ENCODE measurements at regions not wholly inside any gene's neighbourhood (a gene's known extent, or its start where the extent isn't known, plus 50 kb on each side); places are given as distances from the start of the nearest gene placed in this dataset.

- no peak for DNase-seq
Measured at GRCh38 chr4:66923081-66923865, 622.0 kb downstream of the CENPC start.

DNA sequence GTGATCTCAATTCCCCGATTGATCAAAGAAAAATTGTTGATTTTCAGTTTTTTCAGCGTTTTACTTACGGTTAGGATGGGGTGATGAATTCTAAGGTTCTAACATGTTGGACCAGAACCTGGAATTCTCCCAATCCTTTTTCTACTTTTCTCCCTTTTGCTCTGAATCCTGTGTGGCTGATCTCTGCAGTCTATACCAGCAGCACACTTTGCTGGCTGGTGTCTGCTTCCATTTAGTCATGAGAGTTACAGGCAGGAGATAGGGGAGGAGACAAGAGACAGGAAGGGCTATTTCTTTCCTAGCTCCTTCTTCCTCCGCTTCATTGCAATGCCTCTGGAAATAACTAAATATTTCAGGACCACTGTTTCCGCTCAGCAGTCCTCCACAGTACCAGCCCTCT lies 623.9 kb downstream of the CENPC start:
- no peak for DNase-seq

- no peak for DNase-seq
Measured at GRCh38 chr4:66920514-66920913, 624.8 kb downstream of the CENPC start.

- no peak for DNase-seq
Measured at GRCh38 chr4:66911880-66912279, 633.4 kb downstream of the CENPC start.

- DNase-seq: no peak
Measured at GRCh38 chr4:66906314-66906713, 639.0 kb downstream of the CENPC start.

DNA sequence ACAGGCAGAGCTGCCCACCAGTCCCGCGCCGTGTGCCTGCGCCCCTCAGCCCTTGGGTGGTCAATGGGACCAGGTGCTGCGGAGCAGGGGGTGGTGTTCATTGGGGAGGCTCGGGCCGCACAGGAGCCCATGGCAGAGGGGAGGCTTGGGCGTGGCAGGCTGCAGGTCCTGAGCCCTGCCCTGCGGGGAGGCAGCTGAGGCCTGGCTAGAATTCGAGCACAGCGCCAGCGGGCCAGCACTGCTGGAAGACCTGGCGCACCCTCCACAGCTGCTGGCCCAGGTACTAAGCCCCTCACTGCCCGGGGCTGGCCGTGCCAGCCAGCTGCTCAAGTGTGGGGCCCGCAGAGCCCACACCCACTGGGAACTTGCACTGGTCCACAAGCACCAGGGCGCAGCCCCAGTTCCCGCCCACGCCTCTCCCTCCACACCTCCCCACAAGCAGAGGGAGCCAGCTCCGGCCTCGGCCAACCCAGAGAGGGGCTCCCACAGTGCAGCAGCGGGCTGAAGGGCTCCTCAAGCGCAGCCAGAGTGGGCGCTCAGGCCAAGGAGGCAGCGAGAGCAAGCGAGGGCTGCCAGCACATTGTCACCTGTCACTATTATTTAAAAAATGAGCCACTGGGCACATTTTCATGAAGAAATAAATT lies 645.8 kb downstream of the CENPC start:
- no peak for DNase-seq

DNA sequence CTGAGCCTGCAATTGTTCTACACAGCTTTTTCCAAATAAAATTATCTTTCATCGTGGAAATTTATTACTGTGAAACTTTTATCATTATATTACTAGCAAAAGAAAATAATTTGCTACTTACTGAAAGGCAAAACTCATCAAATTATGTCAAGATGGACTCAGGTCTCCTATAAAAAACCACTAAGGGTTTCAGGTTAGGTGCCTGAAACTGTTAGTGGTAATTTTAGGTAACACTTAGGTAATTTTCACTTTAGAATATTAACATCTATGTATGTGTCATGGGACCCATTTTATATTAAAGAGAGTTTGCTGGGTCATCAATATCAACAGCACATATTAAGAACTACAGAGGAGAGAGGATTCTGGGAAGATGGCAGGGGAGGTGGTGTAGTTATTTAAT lies 651.5 kb downstream of the CENPC start:
- no peak for DNase-seq

DNA sequence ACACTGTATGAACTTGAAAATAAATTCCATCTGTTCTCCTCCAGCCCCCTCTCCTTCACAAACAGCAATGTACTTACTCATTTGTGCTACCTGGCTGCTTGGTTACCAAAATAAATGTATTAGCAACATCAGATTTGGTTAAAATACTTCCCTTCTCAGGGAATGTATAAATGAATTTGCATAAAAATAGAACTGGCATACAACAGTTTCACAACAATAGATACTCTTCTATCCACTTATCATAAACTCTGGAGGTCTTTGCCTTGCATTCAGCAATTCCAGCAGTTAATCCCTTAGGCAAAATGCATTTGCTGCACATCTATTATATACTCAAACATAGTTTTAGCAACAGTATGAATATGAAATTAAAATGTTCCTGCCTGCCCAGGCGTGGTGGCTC lies 658.2 kb downstream of the CENPC start:
- no peak for DNase-seq

DNA sequence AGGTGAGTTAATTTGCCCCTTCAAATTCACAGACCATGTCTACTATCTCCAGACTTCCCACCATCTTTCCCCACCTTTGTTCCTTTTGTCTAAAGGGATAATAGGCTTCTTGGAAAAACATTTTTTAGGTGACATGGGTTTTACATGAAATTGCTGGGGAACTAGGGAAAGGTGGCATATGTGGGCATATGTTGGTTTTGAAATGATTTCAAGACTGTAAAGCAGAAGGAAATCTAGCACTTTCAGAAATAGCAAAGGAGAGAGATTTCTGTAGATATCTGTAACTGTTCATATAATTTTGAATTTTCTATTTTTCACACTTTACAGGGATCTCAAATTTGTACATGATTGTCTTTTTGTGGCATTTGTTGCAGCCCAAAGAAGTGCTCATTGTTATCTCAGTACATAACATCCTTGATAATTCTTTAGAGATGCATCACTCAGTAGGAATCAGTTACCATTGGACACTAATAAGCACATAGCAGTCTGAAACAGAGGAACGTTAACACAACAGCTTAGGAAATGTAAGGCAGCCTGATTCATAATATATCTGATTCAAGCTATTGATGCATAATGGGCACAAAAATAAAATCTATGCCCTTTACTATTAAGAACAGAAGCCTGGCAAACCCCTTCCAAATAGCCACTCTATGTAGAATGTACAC lies 659.7 kb downstream of the CENPC start:
- DNase-seq: no peak

DNA sequence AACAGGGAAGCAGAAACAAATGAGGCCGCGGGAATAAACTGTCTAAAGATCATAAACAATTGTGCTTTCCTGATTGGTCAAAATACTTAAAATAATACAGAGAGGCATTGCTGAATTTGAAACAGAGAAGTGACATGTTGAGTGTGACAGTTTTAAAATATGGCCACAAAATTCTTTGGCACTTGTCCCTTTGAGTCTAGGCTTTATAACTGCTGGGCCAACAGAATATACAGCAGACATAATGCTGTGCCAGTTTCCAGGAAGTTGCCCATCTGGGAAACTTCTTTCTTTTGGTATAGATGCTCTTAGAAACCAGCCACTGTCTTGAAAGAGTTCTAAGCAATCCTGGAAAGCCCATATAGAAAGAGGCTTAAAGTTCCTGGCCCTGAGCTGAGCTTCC lies 668.4 kb downstream of the CENPC start:
- no peak for DNase-seq

DNA sequence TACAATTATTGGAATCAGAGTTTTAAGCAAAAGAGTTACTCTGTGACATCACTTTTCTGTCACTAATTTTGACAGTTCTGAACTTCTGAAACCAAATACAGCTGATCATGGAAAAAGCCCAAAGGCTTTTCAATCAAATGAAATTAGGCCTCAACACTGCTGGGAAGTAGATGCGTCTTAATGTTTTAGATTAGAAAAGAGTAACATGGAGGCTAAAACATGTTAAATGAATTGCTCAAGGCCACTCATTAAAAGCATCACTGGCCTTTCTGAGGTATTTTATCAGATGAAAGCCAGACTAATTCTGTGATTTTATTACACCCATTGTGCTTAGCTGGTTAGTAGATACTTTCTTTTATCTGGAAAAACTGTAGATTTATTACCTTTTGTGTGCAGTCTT lies 672.6 kb downstream of the CENPC start:
- no peak for DNase-seq

GRCh38 chr4:66863481-66863880 lies 681.8 kb downstream of the CENPC start:
- no peak for DNase-seq

DNA sequence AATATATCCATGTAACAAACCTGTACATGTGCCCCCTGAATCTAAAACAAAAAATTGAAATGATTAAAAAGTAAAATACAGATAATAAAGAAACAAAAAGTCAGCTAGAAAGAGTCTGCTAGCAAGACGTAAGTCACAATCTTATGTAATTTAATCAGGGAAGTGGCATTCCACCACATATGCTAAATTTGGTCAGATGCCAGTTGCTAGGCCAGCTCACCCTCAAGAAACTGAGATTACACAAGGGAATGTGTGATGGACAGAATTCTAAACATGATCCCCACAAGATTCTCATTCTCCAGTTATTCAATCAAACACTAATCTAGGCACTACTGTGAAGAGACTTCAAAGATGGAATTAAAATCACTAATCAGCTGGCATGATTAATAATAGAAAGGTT lies 689.3 kb downstream of the CENPC start:
- no peak for DNase-seq

GRCh38 chr4:66853845-66854244 lies 691.5 kb downstream of the CENPC start:
- no peak for DNase-seq

DNA sequence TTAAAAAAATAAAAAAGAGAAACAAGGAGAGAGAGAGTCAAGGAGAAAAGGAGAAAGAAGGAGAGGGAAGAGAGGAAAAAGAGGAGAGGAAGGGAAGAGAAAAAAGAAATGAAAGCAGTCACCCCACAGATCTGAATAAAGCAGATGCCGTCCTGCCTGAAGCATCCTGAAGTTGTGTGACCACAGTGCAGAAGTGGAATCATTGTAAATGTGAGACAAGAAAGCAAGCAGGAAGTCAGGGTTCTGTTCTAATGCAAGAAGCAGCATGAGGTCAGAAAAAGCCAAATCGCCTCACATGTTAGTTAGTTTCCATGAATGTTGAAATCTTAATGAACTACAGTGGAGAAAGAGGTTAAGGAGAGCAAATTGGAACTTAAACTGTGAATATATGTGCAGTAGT lies 692.5 kb downstream of the CENPC start:
- peak; percentile 36 to 48 for DNase-seq

DNA sequence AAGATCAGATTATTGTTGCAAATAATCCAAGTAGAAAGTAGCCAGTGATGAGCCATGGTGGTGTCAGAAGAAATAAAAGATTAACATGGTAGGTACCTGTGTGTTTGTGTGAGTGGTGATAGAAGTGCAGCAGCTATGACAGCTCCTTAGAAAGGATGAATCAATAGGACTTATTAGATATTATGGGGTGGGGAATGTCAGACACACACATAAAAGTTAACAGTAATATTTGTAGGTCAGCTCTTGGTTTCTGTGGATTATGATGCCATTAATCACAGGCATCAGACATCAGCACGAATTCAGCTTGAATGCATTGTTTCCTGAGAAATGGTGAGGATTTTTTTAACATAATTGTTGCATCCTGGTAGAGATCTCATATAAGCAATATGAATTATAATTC lies 695.7 kb downstream of the CENPC start:
- no peak for DNase-seq

GRCh38 chr4:66842724-66843088 lies 702.6 kb downstream of the CENPC start:
- no peak for DNase-seq

- no peak for DNase-seq
Measured at GRCh38 chr4:66842026-66842723, 703.1 kb downstream of the CENPC start.

DNA sequence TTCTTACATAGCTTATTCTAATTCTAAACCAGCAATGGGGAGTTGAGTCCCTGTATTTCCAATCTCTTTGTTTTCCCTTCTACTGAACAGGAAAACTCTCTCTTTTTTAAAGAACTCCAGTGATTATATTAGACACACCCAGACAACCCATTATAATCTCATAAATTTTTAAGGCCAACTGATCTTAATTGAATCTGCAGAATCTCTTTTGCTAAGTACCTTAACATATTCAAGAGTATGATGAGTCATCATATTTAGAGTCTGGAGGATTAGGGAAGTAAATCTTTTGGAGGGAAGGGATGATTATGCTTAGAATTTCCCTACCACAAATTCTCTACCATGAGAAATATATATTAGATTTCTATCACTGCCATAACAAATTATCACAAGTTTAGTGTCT lies 705.1 kb downstream of the CENPC start:
- peak in 1 of 2 experiments; percentile 9 for DNase-seq

DNA sequence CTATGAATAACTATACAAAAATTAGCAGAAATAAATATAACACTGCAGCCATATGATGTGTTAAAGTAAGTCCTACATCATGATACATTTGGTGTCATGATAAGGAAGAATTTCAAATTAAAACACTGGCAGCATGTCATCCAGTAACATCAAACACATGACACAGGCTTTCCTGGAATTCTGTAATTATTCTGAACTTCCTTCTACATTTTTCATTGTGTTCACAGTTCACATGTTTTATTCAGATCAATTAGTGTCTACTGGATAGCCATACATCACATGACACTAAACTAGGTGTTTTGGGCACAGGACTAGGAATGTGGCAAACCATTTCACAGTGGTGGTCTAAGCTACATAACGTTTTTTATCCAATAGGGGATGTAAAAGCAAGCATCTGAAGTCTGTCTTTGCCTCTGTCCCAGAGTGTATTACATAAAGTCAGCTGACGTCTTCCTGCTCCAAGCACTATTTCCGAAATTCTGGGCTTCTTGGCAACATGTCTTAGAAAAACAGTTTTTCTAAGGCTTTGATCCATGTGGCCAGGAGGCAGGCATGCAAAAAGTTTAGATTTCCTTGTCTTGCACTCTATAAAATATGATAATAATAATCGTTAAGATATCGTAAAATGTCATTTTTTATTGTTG lies 707.9 kb downstream of the CENPC start:
- DNase-seq: no peak

GRCh38 chr4:66829310-66829709 lies 716.0 kb downstream of the CENPC start:
- no peak for DNase-seq

- DNase-seq: no peak
Measured at GRCh38 chr4:66820681-66821080, 724.6 kb downstream of the CENPC start.

DNA sequence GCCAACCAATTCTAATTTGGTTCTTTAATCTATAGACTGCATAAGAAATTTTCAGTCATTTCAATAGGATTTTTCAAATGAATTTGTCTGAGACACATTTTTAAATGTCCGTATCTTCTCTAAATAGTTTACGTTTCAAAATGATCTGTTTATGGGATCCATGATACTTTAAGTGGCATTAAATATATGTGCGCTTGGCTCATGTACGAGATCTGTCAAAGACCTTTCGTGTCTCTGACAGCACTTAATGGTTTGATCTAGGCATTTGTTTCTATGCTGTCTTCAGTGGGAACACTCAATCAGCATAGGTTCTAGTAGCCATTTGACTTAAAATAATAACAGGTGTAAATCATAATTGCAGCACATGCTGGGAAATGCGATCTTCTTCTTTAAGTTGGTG lies 731.0 kb downstream of the CENPC start:
- no peak for DNase-seq
